HG02884 (cell line): ENCODE measurements at regions not wholly inside any gene's neighbourhood (a gene's known extent, or its start where the extent isn't known, plus 50 kb on each side); places are given as distances from the start of the nearest gene placed in this dataset.
"Not testable (repeated sequence)": the region's sequence is repeated elsewhere in the genome, so short reads cannot be mapped to it uniquely, and the experiment has no call there.

Experiments used
- ATAC-seq: cut with Tn5 transposase; IDR thresholded peaks from one replicate; pipeline ENCODE4 v1.9.1; 2021; ENCODE audit warnings: mild to moderate bottlenecking, moderate library complexity; ENCODE audit not compliant: unreplicated experiment

- ATAC-seq, result no peak
Measured at GRCh38 chr2:13968811-13969210, 663.7 kb upstream of the LRATD1 start.

DNA sequence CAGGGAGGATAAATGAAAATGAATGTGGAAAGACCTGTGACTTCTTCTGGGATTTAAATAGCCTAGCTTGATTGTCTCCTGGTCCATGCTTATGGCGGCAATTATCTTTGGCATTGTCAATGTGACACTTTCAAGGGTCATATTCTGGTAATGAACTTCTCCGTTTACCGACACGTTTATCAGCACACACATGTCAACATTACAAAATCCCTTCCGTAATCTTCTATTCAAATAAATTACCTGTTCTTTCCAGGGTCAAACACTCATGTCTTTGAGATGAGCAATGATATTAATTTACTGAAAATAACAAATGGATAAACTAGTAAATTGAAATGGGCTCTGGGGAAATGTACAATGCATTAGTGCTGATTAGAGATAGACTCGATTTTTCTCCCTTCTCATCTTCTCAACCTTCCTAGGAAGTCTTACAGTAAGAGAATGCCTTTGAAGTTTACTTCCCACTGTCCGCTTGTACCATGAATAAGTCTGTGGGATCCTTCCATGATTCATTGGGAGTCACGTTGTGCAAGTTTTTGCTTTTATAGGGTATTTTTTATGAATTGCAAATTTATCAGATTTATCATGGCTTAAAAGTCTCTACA, 646.3 kb upstream of the LRATD1 start:
- no peak for ATAC-seq

GRCh38 chr2:13996527-13996926, 636.0 kb upstream of the LRATD1 start:
- ATAC-seq, result no peak

- no peak for ATAC-seq
Measured at GRCh38 chr2:14011190-14011589, 621.3 kb upstream of the LRATD1 start.

DNA sequence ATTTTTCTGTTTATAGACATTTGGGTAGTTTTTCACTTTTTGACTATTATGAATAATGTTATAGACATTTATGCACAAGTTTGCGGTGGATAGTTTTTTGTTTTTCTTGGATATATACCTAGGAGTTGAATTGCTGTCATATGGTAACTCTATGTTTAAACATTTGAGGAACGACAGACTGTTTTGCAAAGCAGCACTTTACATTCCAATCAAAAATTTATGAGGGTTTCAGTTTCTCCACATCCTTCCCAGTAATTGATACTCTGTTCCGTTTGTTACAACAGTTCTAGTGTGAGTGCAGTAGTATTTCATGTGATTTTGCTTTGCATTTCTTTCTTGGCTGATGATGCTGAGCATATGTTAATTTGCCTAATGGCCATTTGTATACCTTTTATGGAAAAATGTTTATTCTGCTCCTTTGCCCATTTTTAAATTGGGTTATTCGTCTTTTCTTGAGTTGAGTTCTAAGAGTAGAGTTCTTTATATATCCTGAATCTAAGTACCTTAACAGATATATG, 617.3 kb upstream of the LRATD1 start:
- no peak for ATAC-seq

DNA sequence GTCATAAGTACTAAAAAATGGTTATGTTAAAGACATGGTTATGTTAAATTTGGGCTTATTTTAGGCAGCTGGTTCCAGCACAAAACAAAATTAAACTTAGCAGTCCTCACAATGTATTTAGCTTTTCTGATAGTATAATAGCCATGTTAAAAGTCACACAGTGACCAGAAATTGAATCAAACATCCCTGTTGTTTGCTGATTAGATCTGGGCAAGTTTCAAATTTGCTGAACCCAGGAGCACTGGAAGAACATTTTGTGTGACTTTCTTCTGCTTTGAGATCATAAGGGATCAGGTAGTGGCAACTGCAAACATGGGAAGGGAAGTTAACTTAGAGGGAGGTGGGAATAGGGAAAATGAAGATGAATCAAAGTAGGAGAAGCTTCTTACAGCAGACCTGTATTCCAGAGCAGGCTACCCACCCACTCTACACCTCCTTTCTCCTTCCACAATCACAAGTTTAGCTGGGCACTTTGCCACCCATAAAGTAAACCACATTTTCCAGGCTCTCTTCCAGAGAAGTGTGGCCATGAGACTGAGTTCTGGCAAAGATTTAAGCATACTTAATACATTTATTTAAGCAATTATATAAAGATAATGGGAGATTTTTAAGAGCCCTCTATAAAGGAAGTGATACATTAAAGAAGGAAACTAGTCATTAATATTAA, 616.1 kb upstream of the LRATD1 start:
- no peak for ATAC-seq

DNA sequence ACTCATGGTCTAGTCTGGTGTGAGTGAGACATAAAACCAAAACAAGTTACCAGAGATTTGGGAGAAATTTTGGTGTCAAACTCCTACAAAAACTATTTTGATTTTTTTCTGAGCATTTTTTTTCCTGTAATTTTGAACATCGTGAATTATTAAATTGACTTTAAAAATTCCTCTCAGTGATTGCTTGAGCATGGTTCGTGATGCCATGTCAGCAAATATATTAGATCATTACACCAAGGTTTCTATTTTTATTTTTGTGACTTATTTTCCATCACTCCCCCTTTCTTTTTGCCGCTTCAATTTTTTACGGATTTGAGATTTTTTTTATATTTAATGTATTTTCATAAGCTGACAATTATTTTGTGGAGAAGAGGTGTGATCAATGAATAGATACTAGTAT, 613.9 kb upstream of the LRATD1 start:
- ATAC-seq, result no peak

DNA sequence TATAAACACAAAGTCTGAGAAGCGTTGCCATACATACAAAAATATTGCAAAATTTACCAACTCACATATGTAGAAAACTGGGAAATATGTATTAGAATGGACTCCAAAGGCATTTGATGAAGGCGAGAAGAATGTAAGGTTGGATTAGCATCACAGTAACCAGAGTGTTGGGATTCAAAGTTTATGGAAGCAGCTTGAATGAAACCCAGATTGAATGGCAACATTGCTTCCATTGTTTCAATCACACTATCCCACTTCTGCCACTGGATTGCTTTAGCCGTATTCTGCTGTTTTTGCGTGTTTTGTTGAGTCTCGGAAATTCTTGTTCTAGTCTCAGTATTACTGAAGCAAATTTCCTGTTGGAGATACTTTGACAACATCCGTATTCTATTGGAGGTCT, 609.0 kb upstream of the LRATD1 start:
- no peak for ATAC-seq

- ATAC-seq, result no peak
Measured at GRCh38 chr2:14039134-14039533, 593.4 kb upstream of the LRATD1 start.

GRCh38 chr2:14047491-14047890, 585.0 kb upstream of the LRATD1 start:
- no peak for ATAC-seq

GRCh38 chr2:14051401-14051800, 581.1 kb upstream of the LRATD1 start:
- ATAC-seq, result no peak

DNA sequence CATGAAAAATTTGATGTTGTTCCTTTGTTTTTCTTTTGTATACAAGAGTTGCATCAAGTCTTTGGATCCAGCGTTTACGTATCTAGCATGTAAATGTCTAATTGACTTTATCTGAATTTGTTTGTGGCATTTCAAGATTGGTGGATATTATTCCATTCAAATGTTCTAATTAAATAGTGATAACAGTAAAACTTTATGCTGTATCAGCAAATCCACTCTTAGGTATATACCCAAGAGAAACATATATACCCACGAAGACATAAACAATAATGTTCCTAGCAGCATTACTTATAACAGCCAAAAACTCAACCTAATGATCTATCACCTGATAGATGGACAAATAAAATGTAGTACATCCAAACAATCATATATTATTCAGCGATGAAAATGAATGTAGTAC, 579.4 kb upstream of the LRATD1 start:
- no peak for ATAC-seq

- ATAC-seq, result no peak
Measured at GRCh38 chr2:14064346-14064745, 568.2 kb upstream of the LRATD1 start.

- no peak for ATAC-seq
Measured at GRCh38 chr2:14072338-14072737, 560.2 kb upstream of the LRATD1 start.

GRCh38 chr2:14074691-14075090, 557.8 kb upstream of the LRATD1 start:
- ATAC-seq, result no peak

GRCh38 chr2:14079576-14079975, 552.9 kb upstream of the LRATD1 start:
- no peak for ATAC-seq

- no peak for ATAC-seq
Measured at GRCh38 chr2:14081521-14081920, 551.0 kb upstream of the LRATD1 start.

- ATAC-seq, result no peak
Measured at GRCh38 chr2:14082640-14083039, 549.9 kb upstream of the LRATD1 start.

GRCh38 chr2:14094592-14094991, 537.9 kb upstream of the LRATD1 start:
- no peak for ATAC-seq

DNA sequence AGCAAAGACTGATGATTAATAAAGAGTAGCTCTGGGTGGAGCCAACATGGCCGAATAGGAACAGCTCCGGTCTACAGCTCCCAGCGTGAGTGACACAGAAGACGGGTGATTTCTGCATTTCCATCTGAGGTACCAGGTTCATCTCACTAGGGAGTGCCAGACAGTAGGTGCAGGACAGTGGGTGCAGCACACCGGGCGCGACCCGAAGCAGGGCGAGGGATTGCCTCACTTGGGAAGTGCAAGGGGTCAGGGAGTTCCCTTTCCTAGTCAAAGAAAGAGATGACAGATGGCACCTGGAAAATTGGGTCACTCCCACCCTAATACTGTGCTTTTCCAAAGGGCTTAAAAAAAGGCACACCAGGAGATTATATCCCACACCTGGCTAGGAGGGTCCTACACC, 533.4 kb upstream of the LRATD1 start:
- not testable (repeated sequence) for ATAC-seq

GRCh38 chr2:14114275-14114674, 518.2 kb upstream of the LRATD1 start:
- no peak for ATAC-seq

DNA sequence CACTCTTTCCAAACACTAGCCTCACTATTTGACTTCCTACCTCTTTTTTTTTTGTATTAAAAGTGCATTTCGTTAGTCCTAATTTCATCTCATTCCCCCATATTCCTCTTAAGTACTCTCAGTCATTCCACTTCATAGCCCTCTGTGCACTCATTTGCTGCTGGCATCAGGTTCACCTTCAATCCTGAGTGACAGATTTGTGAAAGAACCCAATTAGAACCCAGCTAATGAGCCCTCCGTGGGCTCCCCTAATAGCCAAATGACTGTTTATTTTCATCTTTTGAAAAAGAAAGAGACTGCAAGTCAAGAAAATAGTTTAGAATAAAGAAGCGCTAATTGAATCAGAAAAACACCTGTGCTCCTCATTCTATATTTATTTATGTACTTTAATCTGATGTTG, 512.1 kb upstream of the LRATD1 start:
- ATAC-seq, result no peak
